ENCODE measurements at regions not wholly inside any gene's neighbourhood (a gene's known extent, or its start where the extent isn't known, plus 50 kb on each side); places are given as distances from the start of the nearest gene placed in this dataset.

DNA sequence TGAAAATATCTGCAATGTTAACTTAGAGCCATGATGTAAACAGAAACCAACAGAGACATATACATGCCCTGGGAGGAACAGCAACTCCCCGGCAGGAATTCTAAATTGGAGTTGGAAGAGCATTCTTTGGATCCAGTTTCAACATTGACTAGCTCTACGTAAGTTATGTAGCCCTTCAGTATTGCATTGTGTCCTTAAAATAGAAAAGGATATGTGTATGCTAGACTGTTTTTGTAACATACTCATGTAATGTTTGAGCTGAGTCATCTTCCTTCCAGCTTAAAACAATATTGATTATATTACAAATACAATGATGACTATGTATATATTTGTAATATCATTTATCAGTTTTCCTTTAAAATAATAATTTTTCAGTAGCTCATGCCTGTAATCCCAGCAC is 1422.2 kb upstream of the PCDH20 start:
- H3K36me3 ChIP-seq = no peaks in the 10 kb centered on the region
- H3K4me3 ChIP-seq = no peak overlapping the region
- intact Hi-C loops (cut with DNase I) = no loop called here
- no peak overlapping the region for H3K27ac ChIP-seq
- H3K4me1 ChIP-seq (ENCODE audit: insufficient read depth) = no peaks in the 10 kb centered on the region
- H3K27me3 ChIP-seq = no peaks in the 10 kb centered on the region
- WGBS, 3 donors = 89 to 91% (median 89%) methylated on average over 2 of the region's 2 CpGs
- TF ChIP-seq, protein P1, sequence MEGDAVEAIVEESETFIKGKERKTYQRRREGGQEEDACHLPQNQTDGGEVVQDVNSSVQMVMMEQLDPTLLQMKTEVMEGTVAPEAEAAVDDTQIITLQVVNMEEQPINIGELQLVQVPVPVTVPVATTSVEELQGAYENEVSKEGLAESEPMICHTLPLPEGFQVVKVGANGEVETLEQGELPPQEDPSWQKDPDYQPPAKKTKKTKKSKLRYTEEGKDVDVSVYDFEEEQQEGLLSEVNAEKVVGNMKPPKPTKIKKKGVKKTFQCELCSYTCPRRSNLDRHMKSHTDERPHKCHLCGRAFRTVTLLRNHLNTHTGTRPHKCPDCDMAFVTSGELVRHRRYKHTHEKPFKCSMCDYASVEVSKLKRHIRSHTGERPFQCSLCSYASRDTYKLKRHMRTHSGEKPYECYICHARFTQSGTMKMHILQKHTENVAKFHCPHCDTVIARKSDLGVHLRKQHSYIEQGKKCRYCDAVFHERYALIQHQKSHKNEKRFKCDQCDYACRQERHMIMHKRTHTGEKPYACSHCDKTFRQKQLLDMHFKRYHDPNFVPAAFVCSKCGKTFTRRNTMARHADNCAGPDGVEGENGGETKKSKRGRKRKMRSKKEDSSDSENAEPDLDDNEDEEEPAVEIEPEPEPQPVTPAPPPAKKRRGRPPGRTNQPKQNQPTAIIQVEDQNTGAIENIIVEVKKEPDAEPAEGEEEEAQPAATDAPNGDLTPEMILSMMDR (IDR thresholded peaks at IDR 0.05) = no peak
- no peak for TF ChIP-seq POLR2A (IDR thresholded peaks at IDR 0.05)
- TF ChIP-seq EP300 (IDR thresholded peaks at IDR 0.05) = no peak
- no peaks in the 10 kb centered on the region for H3K9me3 ChIP-seq
- DNase-seq = no peak

GRCh38 chr13:62829486-62829885 is 1413.8 kb upstream of the PCDH20 start:
- Histone ChIP-seq H3K4me3 (no peak overlapping the region), H3K27ac (no peak overlapping the region), H3K4me1 (ENCODE audit: insufficient read depth) (no peaks in the 10 kb centered on the region), H3K36me3 (no peaks in the 10 kb centered on the region), H3K9me3 (no peaks in the 10 kb centered on the region), H3K27me3 (no peaks in the 10 kb centered on the region)
- DNase-seq = no peak
- intact Hi-C loops (cut with DNase I) = no loop called here
- 73 to 85% (median 80%) methylated on average over 2 of the region's 2 CpGs for WGBS, 3 donors
- TF ChIP-seq, protein P1 (IDR thresholded peaks at IDR 0.05) = no peak
- TF ChIP-seq EP300 (IDR thresholded peaks at IDR 0.05) (no peak), POLR2A (IDR thresholded peaks at IDR 0.05) (no peak)

DNA sequence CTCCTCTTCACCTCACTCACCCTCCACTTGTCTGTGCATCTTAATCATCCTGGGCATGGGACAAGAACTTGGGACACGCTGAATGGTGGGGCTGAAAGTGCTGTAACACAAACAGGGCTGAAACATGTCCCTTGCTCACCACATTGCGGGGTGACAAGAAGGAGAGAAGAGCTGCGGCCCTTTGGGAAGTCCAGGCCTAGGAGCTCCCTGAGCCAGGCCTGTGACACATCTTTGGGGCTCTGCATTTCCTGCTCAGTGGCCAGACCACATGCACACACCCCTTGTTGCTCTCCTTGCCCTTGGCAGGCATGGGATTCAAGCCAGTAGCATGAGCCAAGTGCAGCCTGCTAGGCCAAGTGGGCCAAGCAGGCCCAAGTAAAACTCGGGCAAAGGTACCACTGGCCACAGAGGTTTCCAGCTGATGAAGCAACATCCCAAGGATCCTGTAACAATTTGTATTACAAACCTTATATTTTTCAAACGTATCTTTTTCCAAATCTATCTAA is 1384.3 kb upstream of the PCDH20 start:
- H3K4me3 ChIP-seq = no peak overlapping the region
- no peak for DNase-seq
- no peaks in the 10 kb centered on the region for H3K4me1 ChIP-seq (ENCODE audit: insufficient read depth)
- H3K36me3 ChIP-seq = no peaks in the 10 kb centered on the region
- 84 to 87% (median 85%) methylated on average over 4 to 5 of the region's 5 CpGs for WGBS, 3 donors
- H3K27me3 ChIP-seq = no peaks in the 10 kb centered on the region
- H3K27ac ChIP-seq = no peak overlapping the region
- H3K9me3 ChIP-seq = no peaks in the 10 kb centered on the region
- TF ChIP-seq EP300 (IDR thresholded peaks at IDR 0.05) (no peak), POLR2A (IDR thresholded peaks at IDR 0.05) (no peak)
- TF ChIP-seq, protein P1 (IDR thresholded peaks at IDR 0.05) = no peak
- intact Hi-C loops (cut with DNase I) = no loop called here

DNA sequence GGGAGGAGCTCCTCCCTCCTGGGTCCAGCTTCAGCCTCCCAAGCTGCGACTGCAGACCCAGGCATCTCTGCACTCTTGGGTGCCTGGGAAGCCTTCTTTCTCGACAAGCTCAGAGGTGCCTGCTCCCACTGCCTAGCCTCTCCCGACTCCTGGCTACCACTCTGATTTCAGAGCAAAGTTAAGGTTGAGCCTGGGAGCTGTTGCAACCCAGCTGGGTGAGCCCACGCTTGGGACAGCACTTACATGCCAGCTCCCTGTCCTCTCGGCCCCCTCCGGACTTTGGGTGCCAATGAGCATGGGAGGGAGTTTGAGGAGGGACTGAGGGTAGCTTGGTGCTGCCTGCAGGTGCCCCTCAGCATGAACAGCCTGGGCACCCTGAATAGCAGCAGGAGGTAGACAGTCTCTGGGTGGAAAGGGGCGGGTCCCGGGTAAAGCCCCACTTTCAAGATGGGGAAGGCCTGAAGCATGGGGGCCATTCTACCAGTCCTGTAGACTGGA is 1383.4 kb upstream of the PCDH20 start:
- intact Hi-C loops (cut with DNase I) = no loop called here
- Histone ChIP-seq H3K4me1 (ENCODE audit: insufficient read depth) (no peaks in the 10 kb centered on the region), H3K27ac (no peak overlapping the region), H3K36me3 (no peaks in the 10 kb centered on the region), H3K4me3 (no peak overlapping the region), H3K9me3 (no peaks in the 10 kb centered on the region), H3K27me3 (no peaks in the 10 kb centered on the region)
- TF ChIP-seq POLR2A (IDR thresholded peaks at IDR 0.05) = no peak
- TF ChIP-seq, protein P1 (IDR thresholded peaks at IDR 0.05) = no peak
- no peak for DNase-seq
- WGBS, 3 donors = 79 to 86% (median 85%) methylated on average over 8 of the region's 8 CpGs

Data from ovary (tissue), 7 donors.